OCI-LY3 (cell line): ENCODE measurements at regions not wholly inside any gene's neighbourhood (a gene's known extent, or its start where the extent isn't known, plus 50 kb on each side); places are given as distances from the start of the nearest gene placed in this dataset.

Source experiments
- H2AFZ ChIP-seq: fragments of 200-600, 300-600 bp; shearing (Covaris generic); 2 replicates; pipeline ENCODE4 v1.6.0; 2014; ENCODE audit warnings: antibody characterized with exemption, low read depth, low read length
- H3K27ac ChIP-seq: fragments of 200-600, 300-600 bp; sonication (generic); 2 replicates; pipeline ENCODE4 v1.5.1; 2014; ENCODE audit warnings: mild to moderate bottlenecking, low read length, moderate library complexity, mixed read lengths
- H3K27me3 ChIP-seq: fragments of 200-600, 300-600 bp; sonication (generic); 2 replicates; pipeline ENCODE4 v1.6.1; 2014; ENCODE audit warnings: low read depth, low read length, mixed read lengths
- H3K36me3 ChIP-seq: fragments of 200-600, 300-600 bp; sonication (generic); replicated peaks from 2 replicates; pipeline ENCODE3; 2014; ENCODE audit warnings: low read depth, low read length, mixed read lengths
- H3K4me1 ChIP-seq: fragments of 300-600, 200-600 bp; sonication (generic); 2 replicates; pipeline ENCODE4 v1.6.1; 2014; ENCODE audit warnings: low read length, mixed read lengths
- H3K4me2 ChIP-seq: fragments of 200-600, 300-600 bp; sonication (generic); 2 replicates; pipeline ENCODE4 v1.6.1; 2014; ENCODE audit warnings: low read length, mixed read lengths
- H3K4me3 ChIP-seq: fragments of 300-600, 200-600 bp; sonication (generic); 2 replicates; pipeline ENCODE4 v1.5.1; 2014; ENCODE audit warnings: antibody characterized with exemption, mild to moderate bottlenecking, low read length, moderate library complexity
- H3K79me2 ChIP-seq: fragments of 300-600, 200-600 bp; shearing (Covaris generic); 2 replicates; pipeline ENCODE4 v1.6.1; 2014; ENCODE audit warnings: mild to moderate bottlenecking, low read length, mixed read lengths
- H3K9ac ChIP-seq: fragments of 300-600, 200-600 bp; shearing (Covaris generic); 2 replicates; pipeline ENCODE4 v1.6.0; 2014; ENCODE audit warnings: mild to moderate bottlenecking, low read length, moderate library complexity
- H3K9me3 ChIP-seq: fragments of 200-600, 300-600 bp; shearing (Covaris generic); 2 replicates; pipeline ENCODE4 v1.6.1; 2014; ENCODE audit warnings: low read length, mixed read lengths; ENCODE audit not compliant: insufficient read depth
- H4K20me1 ChIP-seq: fragments of 200-600, 300-600 bp; sonication (generic); 2 replicates; pipeline ENCODE4 v1.6.1; 2016; ENCODE audit warnings: low read length, mixed read lengths; ENCODE audit not compliant: insufficient read depth
- CTCF ChIP-seq: fragments of 200-600, 300-600 bp; sonication (generic); IDR thresholded peaks from 2 replicates; pipeline ENCODE4 v1.5.1; 2014; ENCODE audit warnings: antibody characterized with exemption, low read length, low read depth
- EZH2phosphoT487 ChIP-seq: fragments of 200-600 bp; shearing (Covaris generic); IDR thresholded peaks from 2 replicates; pipeline ENCODE4 v1.6.1; 2018; ENCODE audit warnings: antibody characterized with exemption, mixed run types, low read depth

GRCh38 chr16:8098947-8099512, 491.3 kb downstream of the TMEM114 start:
- no peaks in the 10 kb centered on the region for H3K27me3 ChIP-seq
- no peak overlapping the region for H3K9ac ChIP-seq
- no peaks in the 10 kb centered on the region for H3K79me2 ChIP-seq
- H3K4me2 ChIP-seq = no peak overlapping the region
- no peaks in the 10 kb centered on the region for H3K36me3 ChIP-seq
- no peak overlapping the region for H3K27ac ChIP-seq
- TF ChIP-seq EZH2phosphoT487 (no peak), CTCF (no peak)
- H4K20me1 ChIP-seq = no peaks in the 10 kb centered on the region
- no peak overlapping the region for H2AFZ ChIP-seq
- H3K9me3 ChIP-seq = no peaks in the 10 kb centered on the region
- H3K4me3 ChIP-seq = no peak overlapping the region
- H3K4me1 ChIP-seq = no peaks in the 10 kb centered on the region

GRCh38 chr16:8096211-8096610, 494.1 kb downstream of the TMEM114 start:
- no peak overlapping the region for H2AFZ ChIP-seq
- no peaks in the 10 kb centered on the region for H3K27me3 ChIP-seq
- no peaks in the 10 kb centered on the region for H3K4me1 ChIP-seq
- TF ChIP-seq CTCF (no peak), EZH2phosphoT487 (no peak)
- H3K4me3 ChIP-seq = no peak overlapping the region
- no peaks in the 10 kb centered on the region for H3K36me3 ChIP-seq
- no peaks in the 10 kb centered on the region for H4K20me1 ChIP-seq
- H3K9me3 ChIP-seq = no peaks in the 10 kb centered on the region
- H3K27ac ChIP-seq = no peak overlapping the region
- no peak overlapping the region for H3K9ac ChIP-seq
- H3K4me2 ChIP-seq = no peak overlapping the region
- H3K79me2 ChIP-seq = no peaks in the 10 kb centered on the region

GRCh38 chr16:8094696-8095095, 495.6 kb downstream of the TMEM114 start:
- H3K27ac ChIP-seq = no peak overlapping the region
- H3K27me3 ChIP-seq = no peaks in the 10 kb centered on the region

GRCh38 chr16:8088820-8089338, 501.4 kb downstream of the TMEM114 start:
- H2AFZ ChIP-seq = no peak overlapping the region
- H3K9me3 ChIP-seq = no peaks in the 10 kb centered on the region
- no peaks in the 10 kb centered on the region for H4K20me1 ChIP-seq
- no peaks in the 10 kb centered on the region for H3K4me1 ChIP-seq
- H3K27ac ChIP-seq = no peak overlapping the region
- no peaks in the 10 kb centered on the region for H3K36me3 ChIP-seq
- no peaks in the 10 kb centered on the region for H3K27me3 ChIP-seq
- H3K4me2 ChIP-seq = no peak overlapping the region
- no peak overlapping the region for H3K4me3 ChIP-seq
- TF ChIP-seq CTCF = no peak
- TF ChIP-seq EZH2phosphoT487 = no peak
- no peak overlapping the region for H3K9ac ChIP-seq
- no peaks in the 10 kb centered on the region for H3K79me2 ChIP-seq

More at GRCh38 chr16:8094696-8095095, 495.6 kb downstream of the TMEM114 start:
- no peak overlapping the region for H2AFZ ChIP-seq
- no peak overlapping the region for H3K4me2 ChIP-seq
- TF ChIP-seq CTCF (no peak), EZH2phosphoT487 (no peak)
- H3K9me3 ChIP-seq = no peaks in the 10 kb centered on the region
- H3K4me1 ChIP-seq = no peaks in the 10 kb centered on the region
- no peaks in the 10 kb centered on the region for H3K79me2 ChIP-seq
- no peak overlapping the region for H3K9ac ChIP-seq
- H4K20me1 ChIP-seq = no peaks in the 10 kb centered on the region
- no peaks in the 10 kb centered on the region for H3K36me3 ChIP-seq
- H3K4me3 ChIP-seq = no peak overlapping the region
